GM12878 (cell line): ENCODE measurements at regions not wholly inside any gene's neighbourhood (a gene's known extent, or its start where the extent isn't known, plus 50 kb on each side); places are given as distances from the start of the nearest gene placed in this dataset.

ENCODE experiments used
- ATAC-seq: fragments of 200-7000 bp; cut with Tn5 transposase; 3 replicates; pipeline ENCODE4 v1.9.1; 2020; ENCODE audit warnings: mild to moderate bottlenecking, moderate library complexity
- BruUV-seq: library from RNA; stranded (reverse); fragments of 400-500 nt; replicated peaks from 2 replicates; lab custom pipeline; 2021; lab: Mats Ljungman, UMichigan
- CTCF ChIA-PET: fragments of 300-600 bp; sonication (Branson Sonifier 250); formaldehyde crosslinking; extraction: SDS; loops from one replicate; lab custom pipeline; 2021; ENCODE audit warnings: inconsistent platforms; lab: Yijun Ruan, JAX
- POLR2A ChIA-PET: fragments of 350-600 bp; formaldehyde crosslinking; extraction: SDS; loops from one replicate; lab custom pipeline; 2021; ENCODE audit warnings: inconsistent platforms; lab: Charles Lee
- RAD21 ChIA-PET: fragments of 300-600 bp; sonication (Branson Sonifier 250); formaldehyde crosslinking; loops from one replicate; lab custom pipeline; 2023; ENCODE audit warnings: antibody characterized with exemption; ENCODE audit not compliant: unreplicated experiment; lab: Charles Lee
- SMC1A ChIA-PET: fragments of 300-600 bp; sonication (Branson Sonifier 250); formaldehyde crosslinking; loops from one replicate; lab custom pipeline; 2023; ENCODE audit not compliant: unreplicated experiment, uncharacterized antibody; lab: Charles Lee
- DNase-seq: peaks from one replicate; pipeline ENCODE4 v3.0.0-alpha.2; 2011; ENCODE audit warnings: low read depth, low spot score
- FAIRE-seq: peaks from 3 replicates; lab custom pipeline; 2011; peaks lifted over from hg19 to GRCh38; lab: Jason Lieb, UNC
- H2AFZ ChIP-seq: 2 replicates; pipeline ENCODE4 v1.6.0; 2011; ENCODE audit warnings: low read depth, low read length, control low read depth; ENCODE audit not compliant: control insufficient read depth
- H3K27ac ChIP-seq: 2 replicates; pipeline ENCODE4 v1.5.1; 2011; ENCODE audit warnings: control low read depth; ENCODE audit not compliant: control insufficient read depth, insufficient read depth
- H3K27me3 ChIP-seq, 2 experiments: replicated peaks in 1 of 2; 2 replicates each; pipeline versions ENCODE4 v1.6.0 to v1.6.1; 2011; ENCODE audit warnings: low read length in 1 of 2; ENCODE audit not compliant: control insufficient read depth in 2 of 2, insufficient read depth in 2 of 2
- H3K36me3 ChIP-seq, 2 experiments: 2 replicates each; pipeline ENCODE4 v1.5.1; 2011; ENCODE audit warnings: low read length in 1 of 2; ENCODE audit not compliant: control insufficient read depth in 2 of 2, insufficient read depth in 2 of 2
- H3K4me1 ChIP-seq: 2 replicates; pipeline ENCODE4 v1.6.1; 2011; ENCODE audit warnings: mild to moderate bottlenecking, low read length, moderate library complexity, mixed read lengths; ENCODE audit not compliant: control insufficient read depth, insufficient read depth
- H3K4me2 ChIP-seq: 2 replicates; pipeline ENCODE4 v1.6.0; 2011; ENCODE audit warnings: control low read depth; ENCODE audit not compliant: control insufficient read depth, insufficient read depth
- H3K4me3 ChIP-seq: fragments of 200-600 bp; sonication (generic); 2 replicates; pipeline ENCODE4 v1.5.1; 2016
- H3K79me2 ChIP-seq: 2 replicates; pipeline ENCODE4 v1.6.0; 2011; ENCODE audit warnings: low read length; ENCODE audit not compliant: control insufficient read depth, insufficient read depth
- H3K9ac ChIP-seq: 2 replicates; pipeline ENCODE4 v1.8.0; 2011; ENCODE audit warnings: low read length, control low read depth, mixed read lengths; ENCODE audit not compliant: control insufficient read depth, insufficient read depth
- H3K9me3 ChIP-seq: replicated peaks from 3 replicates; pipeline ENCODE4 v1.5.1; 2011; ENCODE audit warnings: mild to moderate bottlenecking, low read length; ENCODE audit not compliant: control insufficient read depth, insufficient read depth
- H4K20me1 ChIP-seq: 2 replicates; pipeline ENCODE4 v1.6.0; 2011; ENCODE audit not compliant: control insufficient read depth, insufficient read depth
- BACH1 ChIP-seq: fragments of 450-650 bp; IDR thresholded peaks from 2 replicates; pipeline ENCODE4 v1.6.1; 2017; ENCODE audit warnings: mild to moderate bottlenecking, borderline replicate concordance
- CEBPB ChIP-seq, 2 experiments: fragments of 150-350 bp in 1 of 2; IDR thresholded peaks; 2 replicates each; pipeline ENCODE4 v1.6.1; 2012 to 2014; ENCODE audit warnings: low read depth in 2 of 2, low read length in 2 of 2, borderline replicate concordance in 1 of 2, inconsistent platforms in 1 of 2
- CUX1 ChIP-seq: IDR thresholded peaks from 2 replicates; pipeline ENCODE4 v1.6.1; 2012; ENCODE audit warnings: improper control_type of control experiment, low read depth, low read length; ENCODE audit not compliant: insufficient replicate concordance
- DPF2 ChIP-seq: fragments of 450-650 bp; IDR thresholded peaks from 2 replicates; pipeline ENCODE4 v1.6.1; 2017; ENCODE audit warnings: mild to moderate bottlenecking
- E2F8 ChIP-seq: fragments of 450-650 bp; IDR thresholded peaks from 2 replicates; pipeline ENCODE4 v1.6.1; 2018; ENCODE audit warnings: mild to moderate bottlenecking, low read depth, moderate library complexity; ENCODE audit not compliant: partially characterized antibody
- HDAC6 ChIP-seq: fragments of 200-600 bp; sonication (generic); IDR thresholded peaks from one replicate; pipeline ENCODE4 v1.8.0; 2017; ENCODE audit warnings: antibody characterized with exemption; ENCODE audit not compliant: unreplicated experiment
- SRF ChIP-seq, 2 experiments: IDR thresholded peaks; 2 replicates each; pipeline ENCODE4 v1.6.1; 2011; ENCODE audit warnings: low read depth in 2 of 2, low read length in 2 of 2, mild to moderate bottlenecking in 1 of 2, moderate library complexity in 1 of 2
- WGBS: methylation state at CpG from one replicate; pipeline ENCODE4 v1.1.6; 2016; ENCODE audit warnings: low lambda C conversion rate; ENCODE audit not compliant: insufficient replicate concordance, insufficient coverage; ENCODE audit errors: missing lambda C conversion rate; 5-methylcytosine and 5-hydroxymethylcytosine counted together
- in situ Hi-C: fragments of 300-500 bp; cut with MboI; formaldehyde crosslinking; loops from 9 replicates; pipeline ENCODE4 v1.14.3; 2018; ENCODE audit warnings: mixed read lengths
- intact Hi-C: fragments of 100-400 bp; cut with micrococcal nuclease; formaldehyde crosslinking; loops from one replicate; pipeline ENCODE4 v1.14.2; 2022; ENCODE audit not compliant: unreplicated experiment

DNA sequence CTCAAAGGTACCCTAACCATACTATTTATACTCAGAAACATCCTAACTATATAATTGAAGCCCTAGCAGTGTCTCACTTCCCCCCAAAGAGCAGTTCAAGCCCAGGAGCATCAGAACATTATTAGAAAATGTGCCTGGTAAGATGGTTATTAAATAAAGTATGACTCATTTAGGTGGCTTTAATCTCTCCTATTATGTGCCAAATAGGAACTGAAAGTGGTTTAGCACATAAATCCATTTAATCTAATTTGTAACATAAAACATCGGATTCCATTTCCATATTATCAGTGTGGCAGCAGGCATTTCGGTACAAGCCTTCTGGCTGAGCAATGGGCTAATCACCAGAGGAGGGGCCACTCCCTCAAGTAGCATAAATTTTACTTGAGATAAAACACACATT is 395.2 kb upstream of the TMTC1 start:
- Histone ChIP-seq H3K9ac (no peak overlapping the region), H3K4me3 (no peak overlapping the region), H3K79me2 (no peaks in the 10 kb centered on the region), H3K36me3 (no peaks in the 10 kb centered on the region), H3K4me2 (no peak overlapping the region), H3K4me1 (no peaks in the 10 kb centered on the region), H3K27me3 (no peaks in the 10 kb centered on the region), H3K9me3 (no peaks in the 10 kb centered on the region), H3K27ac (no peak overlapping the region), H2AFZ (no peak overlapping the region), H4K20me1 (no peaks in the 10 kb centered on the region)
- in situ Hi-C loops (no loop called here), intact Hi-C loops (no loop called here)
- WGBS = 40% methylated on average over 2 of the region's 2 CpGs
- POLR2A ChIA-PET = no interaction called here
- FAIRE-seq (no peak), ATAC-seq (no peak), DNase-seq (no peak)
- TF ChIP-seq SRF (IDR thresholded peaks at IDR 0.05; ENCODE audit: low read depth in 2 of 2, low read length in 2 of 2) (no peak), BACH1 (no peak), E2F8 (no peak)
- RAD21 ChIA-PET = interaction anchor here (0.7 kb wide), 1 partner anchor 24 kb away, joined by 3 read pairs; no protein-coding TSS in a partner anchor
- CTCF ChIA-PET = no interaction called here
- SMC1A ChIA-PET = interaction anchor here (1.6 kb wide), 1 partner anchor 11 kb away, joined by 4 read pairs; no protein-coding TSS in a partner anchor
- BruUV-seq = no TSS peak

DNA sequence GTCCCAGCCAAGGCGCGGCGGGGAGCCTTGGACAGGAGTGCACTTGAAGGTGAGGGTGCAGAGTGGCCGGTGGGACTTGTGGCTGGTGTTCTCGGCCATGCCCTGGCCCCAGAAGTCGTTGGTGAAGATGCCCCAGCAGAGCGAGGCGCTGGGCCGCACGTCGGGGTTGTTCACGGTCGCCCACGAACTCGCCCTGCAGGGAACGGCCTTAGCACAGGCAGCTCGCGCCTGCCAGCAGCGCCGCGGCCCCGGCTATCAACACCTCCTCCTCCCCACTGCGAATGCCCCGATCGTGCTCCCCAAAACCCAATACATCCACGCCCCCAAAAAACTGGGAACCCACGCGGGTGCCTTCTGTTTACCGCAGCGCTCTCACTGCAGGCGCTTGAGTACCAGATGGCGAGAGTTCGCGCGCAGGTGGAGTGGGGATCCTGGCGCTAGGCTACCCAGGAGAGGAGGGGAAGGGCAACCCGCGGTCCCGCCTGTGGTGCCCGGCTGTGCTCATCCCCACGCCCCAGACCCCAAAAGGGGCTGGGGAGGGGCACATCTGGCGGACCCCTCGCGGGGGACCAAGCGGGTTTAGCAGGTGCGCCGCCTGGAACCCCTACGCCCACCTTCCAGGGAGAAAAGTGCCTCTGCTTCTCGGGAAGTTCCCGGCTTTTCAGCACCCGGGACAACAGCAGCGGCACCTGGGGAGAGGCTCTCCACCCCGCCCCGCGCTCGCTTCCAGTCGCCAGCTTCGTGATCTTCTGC is 386.3 kb upstream of the TMTC1 start:
- 50% methylated on average over 42 of the region's 58 CpGs for WGBS
- no peak for DNase-seq
- Histone ChIP-seq H3K4me1 (no peaks in the 10 kb centered on the region), H3K79me2 (no peaks in the 10 kb centered on the region), H2AFZ (no peak overlapping the region), H3K9ac (no peak overlapping the region), H3K27ac (no peak overlapping the region), H3K36me3 (no peaks in the 10 kb centered on the region), H3K4me2 (no peak overlapping the region), H4K20me1 (no peaks in the 10 kb centered on the region), H3K27me3 (no peaks in the 10 kb centered on the region), H3K4me3 (no peak overlapping the region), H3K9me3 (no peaks in the 10 kb centered on the region)
- intact Hi-C loops = no loop called here
- SMC1A ChIA-PET = no interaction called here
- RAD21 ChIA-PET = no interaction called here
- CTCF ChIA-PET = no interaction called here
- FAIRE-seq = no peak
- ATAC-seq = no peak
- no TSS peak for BruUV-seq
- POLR2A ChIA-PET = no interaction called here
- in situ Hi-C loops = no loop called here
- TF ChIP-seq CUX1 = no peak
- no peak for TF ChIP-seq HDAC6
- no peak for TF ChIP-seq CEBPB (IDR thresholded peaks at IDR 0.05; ENCODE audit: borderline replicate concordance in 1 of 2, low read depth in 2 of 2, low read length in 2 of 2)
- no peak for TF ChIP-seq DPF2
